Uterus (tissue), 2 donors: ENCODE measurements at regions not wholly inside any gene's neighbourhood (a gene's known extent, or its start where the extent isn't known, plus 50 kb on each side); places are given as distances from the start of the nearest gene placed in this dataset.

Source experiments
- CTCF ChIP-seq, 4 experiments: fragments of 200-600 bp in 2 of 4; fragments of 450-650 bp in 2 of 4; sonication (generic) in 2 of 4; IDR thresholded peaks; one replicate each; pipeline ENCODE4 v1.5.1; 2016 to 2019; ENCODE audit warnings: antibody characterized with exemption in 4 of 4, mild to moderate bottlenecking in 2 of 4, moderate library complexity in 1 of 4
- POLR2A ChIP-seq, 2 donors: fragments of 450-650 bp; IDR thresholded peaks; one replicate each; pipeline ENCODE4 v1.6.1; 2016; ENCODE audit warnings: antibody characterized with exemption in 2 of 2, mild to moderate bottlenecking in 1 of 2, moderate library complexity in 1 of 2

GRCh38 chr13:90700340-90700739 is 647.1 kb upstream of the MIR17HG start:
- TF ChIP-seq CTCF (IDR thresholded peaks at IDR 0.05) (no peak), POLR2A (IDR thresholded peaks at IDR 0.05) (no peak)
